ENCODE measurements at regions not wholly inside any gene's neighbourhood (a gene's known extent, or its start where the extent isn't known, plus 50 kb on each side); places are given as distances from the start of the nearest gene placed in this dataset.
A peak's percentile ranks its signal among the peaks of the same experiment; 100 is the strongest.
"Not testable (repeated sequence)": the region's sequence is repeated elsewhere in the genome, so short reads cannot be mapped to it uniquely, and the experiment has no call there.

- DNase-seq, result no peak
Measured at GRCh38 chrX:65879977-65880799, 159.7 kb downstream of the VSIG4 start.

GRCh38 chrX:65878456-65878855, 161.4 kb downstream of the VSIG4 start:
- DNase-seq, result no peak

GRCh38 chrX:65877953-65878352, 161.9 kb downstream of the VSIG4 start:
- no peak for DNase-seq

- not testable (repeated sequence) for DNase-seq
Measured at GRCh38 chrX:65875614-65876013, 164.3 kb downstream of the VSIG4 start.

- no peak for DNase-seq
Measured at GRCh38 chrX:65874765-65875164, 165.1 kb downstream of the VSIG4 start.

- no peak for DNase-seq
Measured at GRCh38 chrX:65874110-65874509, 165.8 kb downstream of the VSIG4 start.

- DNase-seq, result peak in 1 of 5 experiments; percentile 25
Measured at GRCh38 chrX:65873385-65873784, 166.5 kb downstream of the VSIG4 start.

- no peak for DNase-seq
Measured at GRCh38 chrX:65871671-65872311, 168.1 kb downstream of the VSIG4 start.

GRCh38 chrX:65870544-65870943, 169.3 kb downstream of the VSIG4 start:
- DNase-seq, result not testable (repeated sequence)

GRCh38 chrX:65866773-65867172, 173.1 kb downstream of the VSIG4 start:
- DNase-seq, result no peak

- peak in 2 of 5 experiments; percentile 45 to 85 for DNase-seq
Measured at GRCh38 chrX:65866146-65866545, 173.7 kb downstream of the VSIG4 start.

- peak in 1 of 5 experiments; percentile 28 for DNase-seq
Measured at GRCh38 chrX:65862638-65863037, 177.2 kb downstream of the VSIG4 start.

- DNase-seq, result peak in 1 of 5 experiments; percentile 55
Measured at GRCh38 chrX:65859299-65859698, 180.6 kb downstream of the VSIG4 start.

GRCh38 chrX:65854437-65854836, 185.4 kb downstream of the VSIG4 start:
- not testable (repeated sequence) for DNase-seq

GRCh38 chrX:65851306-65851705, 183.9 kb downstream of the MSN start:
- not testable (repeated sequence) for DNase-seq

- not testable (repeated sequence) for DNase-seq
Measured at GRCh38 chrX:65850821-65851220, 183.4 kb downstream of the MSN start.

- DNase-seq, result no peak
Measured at GRCh38 chrX:65846974-65847373, 179.5 kb downstream of the MSN start.

GRCh38 chrX:65841263-65841662, 173.8 kb downstream of the MSN start:
- no peak for DNase-seq

GRCh38 chrX:65838674-65839073, 171.2 kb downstream of the MSN start:
- DNase-seq, result no peak

- no peak for DNase-seq
Measured at GRCh38 chrX:65837875-65838549, 170.6 kb downstream of the MSN start.

- no peak for DNase-seq
Measured at GRCh38 chrX:65831268-65831667, 163.8 kb downstream of the MSN start.

- no peak for DNase-seq
Measured at GRCh38 chrX:65828599-65828998, 161.1 kb downstream of the MSN start.

- not testable (repeated sequence) for DNase-seq
Measured at GRCh38 chrX:65825226-65825625, 157.8 kb downstream of the MSN start.

All from T-helper 2 cell (primary cell).